ENCODE measurements at regions not wholly inside any gene's neighbourhood (a gene's known extent, or its start where the extent isn't known, plus 50 kb on each side); places are given as distances from the start of the nearest gene placed in this dataset.

GRCh38 chr4:103354006-103354405, 155.9 kb upstream of the CENPE start:
- no peak for TF ChIP-seq CTCF (IDR thresholded peaks at IDR 0.05; ENCODE audit: control insufficient read depth, insufficient read depth, low read depth, low read length, missing control alignments)
- H3K4me3 ChIP-seq (ENCODE audit: control insufficient read depth, low read depth, low read length), result no peak overlapping the region
- no peak for DNase-seq (ENCODE audit: low read depth)

- no peak for TF ChIP-seq CTCF (IDR thresholded peaks at IDR 0.05; ENCODE audit: control insufficient read depth, insufficient read depth, low read depth, low read length, missing control alignments)
- DNase-seq (ENCODE audit: low read depth), result no peak
- no peak overlapping the region for H3K4me3 ChIP-seq (ENCODE audit: control insufficient read depth, low read depth, low read length)
These were observed 131.5 kb upstream of the CENPE start for GRCh38 chr4:103329642-103330041.

- DNase-seq (ENCODE audit: low read depth), result no peak
- no peak overlapping the region for H3K4me3 ChIP-seq (ENCODE audit: control insufficient read depth, low read depth, low read length)
- no peak for TF ChIP-seq CTCF (IDR thresholded peaks at IDR 0.05; ENCODE audit: control insufficient read depth, insufficient read depth, low read depth, low read length, missing control alignments)
These were observed 126.7 kb upstream of the CENPE start for GRCh38 chr4:103324811-103325210.

- no peak for DNase-seq (ENCODE audit: low read depth)
- no peak for TF ChIP-seq CTCF (IDR thresholded peaks at IDR 0.05; ENCODE audit: control insufficient read depth, insufficient read depth, low read depth, low read length, missing control alignments)
- H3K4me3 ChIP-seq (ENCODE audit: control insufficient read depth, low read depth, low read length), result no peak overlapping the region
These were observed 120.2 kb upstream of the CENPE start for GRCh38 chr4:103318327-103318726.

GRCh38 chr4:103308248-103308561, 110.1 kb upstream of the CENPE start:
- no peak overlapping the region for H3K4me3 ChIP-seq (ENCODE audit: control insufficient read depth, low read depth, low read length)
- no peak for DNase-seq (ENCODE audit: low read depth)
- no peak for TF ChIP-seq CTCF (IDR thresholded peaks at IDR 0.05; ENCODE audit: control insufficient read depth, insufficient read depth, low read depth, low read length, missing control alignments)

GRCh38 chr4:103307453-103308247, 109.5 kb upstream of the CENPE start:
- TF ChIP-seq CTCF (IDR thresholded peaks at IDR 0.05; ENCODE audit: control insufficient read depth, insufficient read depth, low read depth, low read length, missing control alignments), result no peak
- H3K4me3 ChIP-seq (ENCODE audit: control insufficient read depth, low read depth, low read length), result no peak overlapping the region
- no peak for DNase-seq (ENCODE audit: low read depth)
